CD4-positive, alpha-beta T cell treated with Interferon gamma for 1 hour (primary cell): ENCODE measurements at regions not wholly inside any gene's neighbourhood (a gene's known extent, or its start where the extent isn't known, plus 50 kb on each side); places are given as distances from the start of the nearest gene placed in this dataset.
"Not testable (repeated sequence)": the region's sequence is repeated elsewhere in the genome, so short reads cannot be mapped to it uniquely, and the experiment has no call there.

Source experiments
- DNase-seq: peaks from one replicate; pipeline ENCODE4 v3.0.0-alpha.2; 2020

GRCh38 chr20:47443060-47443459 is 58.6 kb upstream of the NCOA3 start:
- DNase-seq = not testable (repeated sequence)

GRCh38 chr20:47444584-47444983 is 57.1 kb upstream of the NCOA3 start:
- DNase-seq = no peak

GRCh38 chr20:47445291-47445690 is 56.4 kb upstream of the NCOA3 start:
- no peak for DNase-seq

- not testable (repeated sequence) for DNase-seq
These were observed 54.1 kb upstream of the NCOA3 start for GRCh38 chr20:47447350-47448296.

- DNase-seq = no peak
These were observed 53.3 kb upstream of the NCOA3 start for GRCh38 chr20:47448429-47448828.

- DNase-seq = no peak
These were observed 50.1 kb upstream of the NCOA3 start for GRCh38 chr20:47451602-47451904.
